ENCODE measurements at regions not wholly inside any gene's neighbourhood (a gene's known extent, or its start where the extent isn't known, plus 50 kb on each side); places are given as distances from the start of the nearest gene placed in this dataset.

GRCh38 chr22:49305214-49305965 is 522.3 kb downstream of the BRD1 start:
- Histone ChIP-seq H3K36me3 (no peaks in the 10 kb centered on the region), H3K9me3 (no peaks in the 10 kb centered on the region), H3K27me3 (replicated peaks; ENCODE audit: insufficient read depth) (no peaks in the 10 kb centered on the region), H3K4me1 (ENCODE audit: control insufficient read depth in 1 of 2, low read depth in 2 of 2) (peaks cover 0 to 6% of the 10 kb centered on the region in 2 donors), H3K4me3 (peak overlapping the region; percentile 40), H3K27ac (no peak overlapping the region)
- TF ChIP-seq CTCF (IDR thresholded peaks at IDR 0.05), result peak; percentile 96
- DNase-seq (ENCODE audit: low spot score), result no peak
- no peak for ATAC-seq (ENCODE audit: insufficient number of reproducible peaks, low FRiP score, low read depth)

- Histone ChIP-seq H3K9me3 (no peaks in the 10 kb centered on the region), H3K27ac (no peak overlapping the region), H3K4me1 (ENCODE audit: control insufficient read depth in 1 of 2, low read depth in 2 of 2) (peaks cover 0 to 6% of the 10 kb centered on the region in 2 donors), H3K36me3 (no peaks in the 10 kb centered on the region), H3K4me3 (no peak overlapping the region), H3K27me3 (replicated peaks; ENCODE audit: insufficient read depth) (no peaks in the 10 kb centered on the region)
- DNase-seq (ENCODE audit: low spot score) (no peak), ATAC-seq (ENCODE audit: insufficient number of reproducible peaks, low FRiP score, low read depth) (no peak)
- TF ChIP-seq CTCF (IDR thresholded peaks at IDR 0.05), result no peak
These were observed 523.8 kb downstream of the BRD1 start for GRCh38 chr22:49303781-49304461.

- no peak for TF ChIP-seq CTCF (IDR thresholded peaks at IDR 0.05)
- H3K27ac ChIP-seq, result no peak overlapping the region
- H3K9me3 ChIP-seq, result no peaks in the 10 kb centered on the region
- peaks cover 0 to 6% of the 10 kb centered on the region in 2 donors for H3K4me1 ChIP-seq (ENCODE audit: control insufficient read depth in 1 of 2, low read depth in 2 of 2)
- H3K27me3 ChIP-seq (replicated peaks; ENCODE audit: insufficient read depth), result no peaks in the 10 kb centered on the region
- DNase-seq (ENCODE audit: low spot score) (no peak), ATAC-seq (ENCODE audit: insufficient number of reproducible peaks, low FRiP score, low read depth) (no peak)
- H3K36me3 ChIP-seq, result no peaks in the 10 kb centered on the region
- no peak overlapping the region for H3K4me3 ChIP-seq
These were observed 524.5 kb downstream of the BRD1 start for GRCh38 chr22:49303061-49303735.

- no peaks in the 10 kb centered on the region for H3K27me3 ChIP-seq (replicated peaks; ENCODE audit: insufficient read depth)
- ATAC-seq (ENCODE audit: insufficient number of reproducible peaks, low FRiP score, low read depth), result no peak
These were observed 525.1 kb downstream of the BRD1 start for GRCh38 chr22:49302530-49302929.

More at GRCh38 chr22:49302530-49302929, 525.1 kb downstream of the BRD1 start:
- no peak for DNase-seq (ENCODE audit: low spot score)
- H3K9me3 ChIP-seq, result no peaks in the 10 kb centered on the region
- peaks cover 0 to 6% of the 10 kb centered on the region in 2 donors for H3K4me1 ChIP-seq (ENCODE audit: control insufficient read depth in 1 of 2, low read depth in 2 of 2)
- no peak overlapping the region for H3K27ac ChIP-seq
- TF ChIP-seq CTCF (IDR thresholded peaks at IDR 0.05), result no peak
- no peak overlapping the region for H3K4me3 ChIP-seq
- H3K36me3 ChIP-seq, result no peaks in the 10 kb centered on the region
